Suprapubic skin (tissue), 4 donors: ENCODE measurements at regions not wholly inside any gene's neighbourhood (a gene's known extent, or its start where the extent isn't known, plus 50 kb on each side); places are given as distances from the start of the nearest gene placed in this dataset.

Experiments used
- DNase-seq, 2 donors: peaks; one replicate each; pipeline ENCODE4 v3.0.0-alpha.2; 2019; ENCODE audit warnings: low spot score in 2 of 2
- H3K27ac ChIP-seq: fragments of 200-600 bp; sonication (generic); one replicate; pipeline ENCODE4 v1.5.1; 2019
- H3K27me3 ChIP-seq: fragments of 200-600 bp; sonication (generic); one replicate; pipeline ENCODE4 v1.5.1; 2019
- H3K36me3 ChIP-seq: fragments of 200-600 bp; sonication (generic); one replicate; pipeline ENCODE4 v1.5.1; 2019
- H3K4me1 ChIP-seq: fragments of 200-600 bp; sonication (generic); one replicate; pipeline ENCODE4 v1.5.1; 2019
- H3K4me3 ChIP-seq: fragments of 200-600 bp; sonication (generic); one replicate; pipeline ENCODE4 v1.5.1; 2019; ENCODE audit warnings: mild to moderate bottlenecking
- H3K9me3 ChIP-seq: fragments of 200-600 bp; sonication (generic); one replicate; pipeline ENCODE4 v1.5.1; 2019
- EP300 ChIP-seq: sonication (generic); formaldehyde crosslinking; IDR thresholded peaks from one replicate; pipeline ENCODE4 v1.6.1; 2017; ENCODE audit warnings: antibody characterized with exemption
- POLR2A ChIP-seq, 2 donors: fragments of 450-650 bp; IDR thresholded peaks; one replicate each; pipeline ENCODE4 v1.6.1; 2017; ENCODE audit warnings: antibody characterized with exemption in 2 of 2, mild to moderate bottlenecking in 2 of 2, moderate library complexity in 2 of 2
- POLR2AphosphoS5 ChIP-seq, 3 donors: sonication (generic); formaldehyde crosslinking; IDR thresholded peaks; one replicate each; pipeline ENCODE4 v1.6.1; 2017; ENCODE audit warnings: antibody characterized with exemption in 3 of 3
- WGBS: methylation state at CpG from one replicate; pipeline ENCODE4 v1.1.5; 2018; 5-methylcytosine and 5-hydroxymethylcytosine counted together
- TF ChIP-seq, protein P1 (sequence below), 2 donors: fragments of 200-600 bp in 1 of 2; fragments of 450-650 bp in 1 of 2; sonication (generic) in 1 of 2; IDR thresholded peaks; one replicate each; pipeline ENCODE4 v1.5.1; 2016 to 2019; ENCODE audit warnings: antibody characterized with exemption in 2 of 2, mild to moderate bottlenecking in 1 of 2, moderate library complexity in 1 of 2

DNA sequence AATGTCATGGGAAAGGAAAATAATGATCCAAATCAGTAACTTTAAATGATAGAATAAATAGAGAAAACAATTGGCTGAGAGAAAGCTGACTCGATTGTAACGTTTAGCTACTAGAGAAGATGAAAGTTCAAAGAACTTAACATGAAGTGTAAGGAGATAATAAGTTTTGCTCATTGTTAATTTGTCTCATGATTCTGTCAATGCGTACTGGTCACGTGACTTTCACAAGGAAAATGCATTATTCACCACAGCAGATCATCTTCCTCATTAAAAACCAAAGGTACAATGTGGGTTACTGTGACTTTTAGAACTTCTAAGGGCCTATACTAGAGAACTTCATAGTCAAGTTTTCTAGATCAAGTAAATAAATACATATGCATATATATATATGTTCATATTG is 1207.2 kb downstream of the EFNB2 start:
- H3K27ac ChIP-seq = no peak overlapping the region
- WGBS = 91% methylated on average over 4 of the region's 4 CpGs
- TF ChIP-seq POLR2AphosphoS5 (IDR thresholded peaks at IDR 0.05) (no peak), EP300 (no peak), POLR2A (IDR thresholded peaks at IDR 0.05) (no peak)
- TF ChIP-seq, protein P1, sequence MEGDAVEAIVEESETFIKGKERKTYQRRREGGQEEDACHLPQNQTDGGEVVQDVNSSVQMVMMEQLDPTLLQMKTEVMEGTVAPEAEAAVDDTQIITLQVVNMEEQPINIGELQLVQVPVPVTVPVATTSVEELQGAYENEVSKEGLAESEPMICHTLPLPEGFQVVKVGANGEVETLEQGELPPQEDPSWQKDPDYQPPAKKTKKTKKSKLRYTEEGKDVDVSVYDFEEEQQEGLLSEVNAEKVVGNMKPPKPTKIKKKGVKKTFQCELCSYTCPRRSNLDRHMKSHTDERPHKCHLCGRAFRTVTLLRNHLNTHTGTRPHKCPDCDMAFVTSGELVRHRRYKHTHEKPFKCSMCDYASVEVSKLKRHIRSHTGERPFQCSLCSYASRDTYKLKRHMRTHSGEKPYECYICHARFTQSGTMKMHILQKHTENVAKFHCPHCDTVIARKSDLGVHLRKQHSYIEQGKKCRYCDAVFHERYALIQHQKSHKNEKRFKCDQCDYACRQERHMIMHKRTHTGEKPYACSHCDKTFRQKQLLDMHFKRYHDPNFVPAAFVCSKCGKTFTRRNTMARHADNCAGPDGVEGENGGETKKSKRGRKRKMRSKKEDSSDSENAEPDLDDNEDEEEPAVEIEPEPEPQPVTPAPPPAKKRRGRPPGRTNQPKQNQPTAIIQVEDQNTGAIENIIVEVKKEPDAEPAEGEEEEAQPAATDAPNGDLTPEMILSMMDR (IDR thresholded peaks at IDR 0.05) = no peak
- H3K27me3 ChIP-seq = no peaks in the 10 kb centered on the region
- no peak for DNase-seq
- H3K4me1 ChIP-seq = no peaks in the 10 kb centered on the region
- H3K36me3 ChIP-seq = no peaks in the 10 kb centered on the region
- H3K4me3 ChIP-seq = no peak overlapping the region
- H3K9me3 ChIP-seq = no peaks in the 10 kb centered on the region

DNA sequence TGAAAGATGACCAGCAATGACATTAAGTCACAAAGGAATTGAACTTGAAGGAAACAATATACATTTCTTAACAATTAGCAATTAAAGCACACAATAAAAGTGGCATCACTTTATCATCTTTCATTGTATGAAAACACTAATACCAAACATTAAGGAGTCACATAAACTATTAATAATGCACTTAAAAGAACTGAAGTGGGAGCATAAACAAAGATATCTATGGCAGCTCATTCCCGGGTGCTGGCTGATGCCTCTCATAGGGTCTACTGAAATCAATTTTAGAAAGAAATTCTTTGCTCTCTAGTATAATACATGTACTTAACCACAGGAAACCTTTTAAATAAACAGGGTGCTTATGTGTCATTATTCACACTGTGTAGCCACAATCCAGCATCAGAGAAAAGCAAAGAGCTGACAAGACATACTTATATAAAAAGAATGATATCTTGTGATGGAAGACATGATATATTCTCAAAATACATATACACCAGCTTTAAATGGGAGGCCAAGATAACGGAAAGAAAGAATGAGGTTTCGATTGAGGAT is 1207.8 kb downstream of the EFNB2 start:
- peaks cover 3% of the 10 kb centered on the region for H3K9me3 ChIP-seq
- H3K4me1 ChIP-seq = no peaks in the 10 kb centered on the region
- no peaks in the 10 kb centered on the region for H3K36me3 ChIP-seq
- no peak overlapping the region for H3K4me3 ChIP-seq
- TF ChIP-seq POLR2A (IDR thresholded peaks at IDR 0.05) (no peak), POLR2AphosphoS5 (IDR thresholded peaks at IDR 0.05) (no peak), EP300 (no peak)
- TF ChIP-seq, protein P1 (IDR thresholded peaks at IDR 0.05) = no peak
- DNase-seq = no peak
- H3K27me3 ChIP-seq = no peaks in the 10 kb centered on the region
- 89% methylated on average over 3 of the region's 3 CpGs for WGBS
- H3K27ac ChIP-seq = no peak overlapping the region

DNA sequence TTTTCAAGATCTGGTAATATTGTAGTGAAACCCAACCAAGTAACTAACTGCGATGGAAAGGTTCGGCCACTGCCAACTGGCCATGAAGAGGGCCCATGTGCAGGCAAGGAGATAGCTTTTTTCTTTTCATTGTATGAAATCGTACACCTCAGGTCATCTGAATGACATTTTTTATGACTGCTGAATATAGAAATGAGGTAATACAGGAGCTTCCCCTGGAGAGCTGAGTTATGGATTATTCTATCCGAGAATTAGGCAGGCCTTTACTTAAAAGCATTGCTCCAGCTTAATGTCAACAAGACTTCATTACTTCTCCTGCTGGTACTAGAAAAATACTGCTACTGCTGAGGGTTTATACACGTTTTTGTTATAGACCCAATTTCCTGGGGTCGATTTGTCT is 1215.6 kb downstream of the EFNB2 start:
- no peaks in the 10 kb centered on the region for H3K4me1 ChIP-seq
- H3K27ac ChIP-seq = no peak overlapping the region
- WGBS = 91% methylated on average over 6 of the region's 6 CpGs
- DNase-seq = no peak
- peaks cover 3% of the 10 kb centered on the region for H3K9me3 ChIP-seq
- H3K27me3 ChIP-seq = no peaks in the 10 kb centered on the region
- TF ChIP-seq POLR2A (IDR thresholded peaks at IDR 0.05) = no peak
- TF ChIP-seq, protein P1 (IDR thresholded peaks at IDR 0.05) = no peak
- TF ChIP-seq POLR2AphosphoS5 (IDR thresholded peaks at IDR 0.05) = no peak
- no peak for TF ChIP-seq EP300
- H3K4me3 ChIP-seq = no peak overlapping the region
- no peaks in the 10 kb centered on the region for H3K36me3 ChIP-seq

DNA sequence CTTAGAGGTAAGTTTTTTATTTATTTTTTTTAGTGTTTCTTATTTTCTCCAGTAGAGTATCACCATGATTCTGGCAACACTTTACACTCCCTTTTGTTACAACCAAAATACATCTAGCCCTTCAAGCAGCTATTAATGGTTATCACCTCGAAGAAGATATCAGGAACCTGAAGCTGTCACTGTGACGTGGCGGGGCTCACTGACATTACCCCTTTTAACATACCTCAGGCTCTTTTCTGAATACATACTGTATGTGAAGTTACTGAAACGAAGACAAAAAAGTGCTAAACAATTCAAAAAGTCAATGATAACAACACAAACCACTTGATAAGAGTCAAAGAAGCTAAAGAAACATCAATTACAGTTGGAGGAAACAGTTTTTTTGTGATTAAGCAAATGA is 1218.7 kb downstream of the EFNB2 start:
- Histone ChIP-seq H3K9me3 (no peaks in the 10 kb centered on the region), H3K27me3 (no peaks in the 10 kb centered on the region), H3K4me1 (no peaks in the 10 kb centered on the region), H3K4me3 (no peak overlapping the region), H3K36me3 (no peaks in the 10 kb centered on the region), H3K27ac (no peak overlapping the region)
- DNase-seq = no peak
- WGBS = 82% methylated on average over 4 of the region's 4 CpGs
- TF ChIP-seq, protein P1 (IDR thresholded peaks at IDR 0.05) = no peak
- TF ChIP-seq POLR2AphosphoS5 (IDR thresholded peaks at IDR 0.05) = no peak
- no peak for TF ChIP-seq EP300
- no peak for TF ChIP-seq POLR2A (IDR thresholded peaks at IDR 0.05)

DNA sequence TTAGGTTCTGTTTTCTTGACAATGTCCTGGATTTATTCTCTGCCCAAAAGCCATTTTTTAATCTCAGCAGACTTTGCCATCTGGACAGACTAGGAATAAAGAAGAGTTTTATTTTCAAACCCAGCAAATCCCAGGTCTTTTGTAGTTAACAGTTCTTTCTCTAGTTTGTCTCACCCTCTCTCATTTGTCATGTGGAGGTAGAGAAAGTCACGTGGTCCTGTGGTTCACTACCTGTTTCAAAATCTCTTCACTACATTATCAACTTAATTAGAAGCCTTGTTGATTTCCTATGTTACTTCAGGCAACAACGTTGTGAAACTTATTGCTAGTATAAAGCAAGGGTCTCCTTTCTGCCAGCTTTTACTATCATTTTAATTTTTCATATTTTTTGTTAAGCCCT is 1222.6 kb downstream of the EFNB2 start:
- Histone ChIP-seq H3K27ac (no peak overlapping the region), H3K27me3 (no peaks in the 10 kb centered on the region), H3K36me3 (no peaks in the 10 kb centered on the region), H3K4me3 (no peak overlapping the region), H3K4me1 (no peaks in the 10 kb centered on the region), H3K9me3 (no peaks in the 10 kb centered on the region)
- TF ChIP-seq EP300 = no peak
- 82% methylated on average over 2 of the region's 2 CpGs for WGBS
- no peak for DNase-seq

DNA sequence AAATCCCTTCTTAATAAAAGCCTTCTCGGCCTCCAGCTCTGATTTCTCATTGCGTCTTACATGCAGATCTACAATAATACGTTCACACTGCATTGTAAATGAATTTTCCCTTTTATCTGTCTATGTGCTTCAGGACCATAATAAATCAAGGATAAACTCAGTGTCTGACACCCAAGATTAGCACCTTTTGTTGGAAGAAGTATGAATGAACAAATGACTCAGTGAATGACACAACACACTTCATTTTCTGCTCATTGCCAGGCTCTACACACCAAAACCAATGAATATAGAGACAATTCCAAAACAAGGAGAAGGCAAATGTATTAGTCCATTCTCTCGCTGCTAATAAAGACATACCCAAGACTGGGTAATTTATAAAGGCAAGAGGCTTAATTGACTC is 1224.4 kb downstream of the EFNB2 start:
- TF ChIP-seq POLR2AphosphoS5 (IDR thresholded peaks at IDR 0.05) = no peak
- TF ChIP-seq POLR2A (IDR thresholded peaks at IDR 0.05) = no peak
- TF ChIP-seq EP300 = no peak
- TF ChIP-seq, protein P1 (IDR thresholded peaks at IDR 0.05) = no peak
- no peak for DNase-seq
- Histone ChIP-seq H3K4me3 (no peak overlapping the region), H3K4me1 (no peaks in the 10 kb centered on the region), H3K27me3 (no peaks in the 10 kb centered on the region), H3K36me3 (no peaks in the 10 kb centered on the region), H3K27ac (no peak overlapping the region), H3K9me3 (no peaks in the 10 kb centered on the region)
- WGBS = 94% methylated on average over 4 of the region's 4 CpGs
